Upper lobe of left lung (tissue), 6 donors: ENCODE measurements at regions not wholly inside any gene's neighbourhood (a gene's known extent, or its start where the extent isn't known, plus 50 kb on each side); places are given as distances from the start of the nearest gene placed in this dataset.
"Not testable (repeated sequence)": the region's sequence is repeated elsewhere in the genome, so short reads cannot be mapped to it uniquely, and the experiment has no call there.

Source experiments
- ATAC-seq, 2 donors: fragments of 200-7000 bp; cut with Tn5 transposase; one replicate each; pipeline ENCODE4 v1.9.1; 2022; ENCODE audit warnings: mild to moderate bottlenecking in 2 of 2, moderate library complexity in 2 of 2; ENCODE audit not compliant: low FRiP score in 2 of 2
- DNase-seq, 2 donors: peaks; one replicate each; pipeline ENCODE4 v3.0.0-alpha.2; 2019 to 2020
- H3K27ac ChIP-seq, 4 donors: fragments of 200-600 bp; sonication (generic); one replicate each; pipeline ENCODE4 v1.5.1; 2016 to 2019
- H3K27me3 ChIP-seq, 4 donors: fragments of 200-600 bp; sonication (generic); one replicate each; pipeline ENCODE4 v1.5.1; 2017 to 2019
- H3K36me3 ChIP-seq, 4 donors: fragments of 200-600 bp; sonication (generic); one replicate each; pipeline ENCODE4 v1.5.1; 2016 to 2019
- H3K4me1 ChIP-seq, 4 donors: fragments of 200-600 bp; sonication (generic); one replicate each; pipeline ENCODE4 v1.5.1; 2018 to 2019
- H3K4me3 ChIP-seq, 4 donors: fragments of 200-600 bp; sonication (generic); one replicate each; pipeline ENCODE4 v1.5.1; 2017 to 2019; ENCODE audit warnings: mild to moderate bottlenecking in 2 of 4, moderate library complexity in 1 of 4
- H3K9me3 ChIP-seq, 4 donors: fragments of 200-600 bp; sonication (generic); one replicate each; pipeline ENCODE4 v1.5.1; 2018 to 2019
- WGBS, 2 donors: methylation state at CpG; one replicate each; pipeline ENCODE4 v1.1.5; 2017 to 2018; 5-methylcytosine and 5-hydroxymethylcytosine counted together
- donor health status: DM: no; HTN: no; CAD: no; lungs with moderate emphysema.
- donor health status: DM: no; HTN: yes; CAD: no; lungs with severe emphysema.

DNA sequence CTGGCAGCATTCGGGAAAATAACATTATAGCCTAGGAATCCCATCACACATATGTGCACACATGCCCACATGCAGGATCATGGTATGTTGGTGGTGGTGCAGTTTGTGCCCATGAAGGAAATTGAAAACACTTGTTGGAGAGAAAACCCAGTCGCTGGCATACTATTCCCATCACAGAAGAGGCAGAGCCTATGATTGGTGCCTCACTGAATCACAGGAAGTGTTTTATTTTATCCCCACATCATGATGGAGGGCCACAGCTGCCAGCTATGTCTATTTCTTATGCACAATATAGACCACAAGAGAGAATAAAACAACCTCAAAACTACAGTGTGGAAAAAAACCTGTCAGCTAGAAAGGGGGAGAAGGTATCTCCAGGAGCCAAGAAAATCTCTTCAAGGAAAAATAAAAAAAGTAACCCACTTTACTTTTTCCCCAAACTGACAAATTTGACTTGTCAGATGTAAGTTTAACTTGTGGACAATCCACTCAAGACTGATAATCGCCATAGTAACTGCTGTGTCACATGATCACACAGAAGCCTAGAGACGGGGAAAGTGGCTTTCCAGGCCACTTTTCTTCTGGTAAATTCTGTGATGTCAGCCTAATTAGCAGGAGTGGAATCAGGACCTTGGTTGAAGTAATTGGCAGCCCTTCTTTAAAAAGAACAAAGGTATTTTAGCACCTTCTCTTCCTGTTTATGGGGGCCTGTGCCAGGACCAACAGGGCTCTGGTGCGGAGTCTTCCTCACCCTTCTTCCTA lies 100.0 kb upstream of the PLGLB2 start:
- not testable (repeated sequence) for H3K27ac ChIP-seq, H3K4me1 ChIP-seq, H3K9me3 ChIP-seq, H3K4me3 ChIP-seq, ATAC-seq, H3K36me3 ChIP-seq, H3K27me3 ChIP-seq
- 0 to 28% methylated on average over 1 to 4 of the region's 5 CpGs for WGBS, 2 donors
- DNase-seq = peak in 1 of 2 donors; percentile 36

DNA sequence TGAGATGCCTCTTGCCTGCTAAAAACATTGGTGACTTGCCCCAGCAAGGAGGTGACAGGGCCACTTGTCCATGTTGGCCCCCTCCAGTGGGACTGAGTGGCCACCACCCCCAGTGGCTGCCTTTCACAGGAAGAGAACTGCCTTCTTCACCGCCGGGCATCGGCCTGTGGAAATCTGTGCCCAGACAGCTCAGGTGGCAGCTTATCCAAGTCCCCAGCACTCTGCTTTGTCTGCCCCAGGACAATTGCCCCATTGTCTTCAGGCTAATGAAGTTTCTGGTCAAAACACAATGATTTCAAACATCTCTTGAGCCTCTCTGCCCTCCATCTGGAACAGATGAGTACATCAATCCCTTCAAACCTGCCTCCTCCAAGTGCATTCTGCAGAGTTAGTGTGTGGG lies 99.1 kb upstream of the PLGLB2 start:
- not testable (repeated sequence) for ATAC-seq, DNase-seq
- no CpG with 5 or more reads among the region's 3 CpGs for WGBS, 2 donors

DNA sequence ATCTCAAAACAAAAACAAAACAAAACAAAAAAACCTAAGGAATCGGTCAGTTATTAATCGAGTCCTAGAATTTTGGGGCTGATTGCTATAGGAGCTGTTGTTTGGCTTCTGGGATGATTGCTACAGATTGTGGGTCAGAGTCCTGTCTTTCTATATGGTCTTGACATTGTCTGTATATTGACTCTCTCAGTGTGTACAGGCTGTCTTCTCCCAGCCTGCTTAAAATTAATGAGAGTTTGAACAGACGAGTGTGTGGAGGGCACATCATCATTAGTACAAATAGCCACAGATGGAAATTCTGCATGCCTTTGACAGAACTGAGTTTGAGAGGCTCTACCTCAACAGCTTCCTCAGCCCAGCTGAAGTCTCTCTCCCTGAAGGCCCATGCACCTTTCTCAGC lies 98.0 kb upstream of the PLGLB2 start:
- not testable (repeated sequence) for H3K27ac ChIP-seq, ATAC-seq

More for the DNA sequence above, 99.1 kb upstream of the PLGLB2 start:
- H3K36me3 ChIP-seq, H3K9me3 ChIP-seq, H3K4me1 ChIP-seq, H3K27me3 ChIP-seq, H3K27ac ChIP-seq, H3K4me3 ChIP-seq: not testable (repeated sequence)

DNA sequence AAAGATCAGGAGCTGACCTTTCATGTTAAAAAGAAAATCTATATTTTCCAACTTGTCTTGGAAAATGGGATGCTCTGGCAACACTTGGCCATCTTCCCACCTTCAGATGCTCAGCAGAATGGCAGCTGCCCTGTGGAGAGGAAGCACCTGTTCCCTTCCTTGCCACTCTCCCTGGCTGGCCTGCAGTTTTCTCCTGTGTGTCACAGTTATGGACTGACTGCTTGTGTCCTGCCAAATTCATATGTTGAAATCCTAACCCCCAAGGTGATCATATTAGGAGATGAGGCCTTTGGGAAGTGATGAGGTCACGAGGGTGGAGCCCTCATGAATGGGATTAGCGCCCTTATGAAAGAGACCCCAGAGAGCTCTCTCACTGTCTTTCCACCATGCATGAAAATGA lies 97.0 kb upstream of the PLGLB2 start:
- WGBS, 2 donors = no CpG with 5 or more reads among the region's 2 CpGs
- not testable (repeated sequence) for ATAC-seq, H3K4me3 ChIP-seq, H3K36me3 ChIP-seq, H3K4me1 ChIP-seq, DNase-seq, H3K27me3 ChIP-seq, H3K9me3 ChIP-seq, H3K27ac ChIP-seq

More for the DNA sequence above, 98.0 kb upstream of the PLGLB2 start:
- H3K4me1 ChIP-seq, H3K9me3 ChIP-seq, DNase-seq, H3K4me3 ChIP-seq, H3K27me3 ChIP-seq, H3K36me3 ChIP-seq: not testable (repeated sequence)
- WGBS, 2 donors = 88 to 95% methylated on average over 3 of the region's 3 CpGs

DNA sequence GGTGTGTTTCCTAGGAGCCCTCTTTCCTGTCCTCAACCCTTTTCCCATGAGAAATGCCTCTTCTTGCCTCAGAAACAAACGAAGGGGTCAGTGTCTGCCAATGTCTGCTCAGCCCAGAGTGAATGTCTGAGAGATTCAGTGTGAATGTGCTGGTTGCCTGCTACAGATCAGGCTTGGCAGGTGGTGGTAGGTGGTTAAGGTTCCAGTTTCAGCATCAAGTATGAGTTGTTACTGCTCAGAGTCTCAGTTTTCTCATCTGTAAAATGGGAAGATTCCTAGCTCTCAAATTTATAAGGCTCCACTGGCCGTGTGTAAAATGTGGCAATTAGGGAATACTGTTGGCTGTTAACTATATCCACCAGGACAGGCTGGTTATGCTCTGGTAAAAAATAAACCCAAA lies 96.3 kb upstream of the PLGLB2 start:
- H3K27ac ChIP-seq, H3K4me1 ChIP-seq, H3K4me3 ChIP-seq, DNase-seq, H3K9me3 ChIP-seq, H3K36me3 ChIP-seq, ATAC-seq, H3K27me3 ChIP-seq: not testable (repeated sequence)
- WGBS, 2 donors = 90 to 98% methylated on average over 2 of the region's 2 CpGs

DNA sequence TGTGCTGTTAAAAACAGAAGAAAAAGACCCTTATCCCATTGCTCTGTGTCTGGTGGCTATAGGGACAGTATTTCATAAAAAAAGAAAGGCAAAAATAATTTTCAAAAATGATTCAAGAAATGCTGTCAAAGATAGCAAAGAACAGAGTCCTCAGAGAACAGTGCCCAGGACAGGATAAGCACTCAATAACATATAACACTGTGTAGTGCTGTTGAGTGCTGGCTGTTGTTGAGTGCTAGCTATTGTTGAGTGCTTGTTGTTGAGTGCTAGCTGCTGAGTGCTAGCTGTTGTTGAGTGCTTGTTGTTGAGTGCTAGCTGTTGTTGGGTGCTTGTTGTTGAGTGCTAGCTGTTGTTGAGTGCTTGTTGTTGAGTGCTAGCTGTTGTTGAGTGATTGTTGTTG lies 94.5 kb upstream of the PLGLB2 start:
- ATAC-seq = not testable (repeated sequence)

DNA sequence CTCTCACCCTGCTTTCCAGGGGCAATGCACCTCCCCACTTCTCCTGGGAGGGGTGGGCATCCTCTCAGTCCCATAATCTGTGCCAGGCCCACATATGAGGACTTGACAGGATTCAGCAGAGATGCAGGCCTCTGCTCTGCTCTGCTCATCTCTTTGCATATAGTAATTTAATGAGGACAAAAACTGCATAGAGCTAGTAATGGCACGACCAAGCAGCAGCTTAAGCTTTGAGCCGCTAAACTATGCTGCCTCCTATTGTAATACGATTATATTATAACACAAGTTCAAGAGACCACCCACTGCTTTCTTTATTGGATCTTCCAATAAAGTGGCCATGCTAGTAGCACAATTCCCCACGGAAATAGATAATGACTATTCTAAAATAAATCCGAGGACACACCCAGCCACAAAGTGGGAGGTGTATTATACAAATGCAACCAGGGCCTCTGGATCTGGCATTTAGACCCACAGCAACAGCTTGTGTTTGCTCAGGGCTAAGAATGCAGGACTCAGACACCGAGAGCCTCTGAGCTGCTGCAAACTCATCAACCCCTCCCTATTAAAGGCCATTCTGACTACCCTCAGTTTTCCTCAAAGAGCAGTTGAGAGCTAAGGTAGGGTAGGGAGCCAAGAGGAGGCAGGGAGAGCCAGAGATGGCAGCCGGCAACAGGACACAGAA lies 93.6 kb upstream of the PLGLB2 start:
- not testable (repeated sequence) for H3K36me3 ChIP-seq, H3K9me3 ChIP-seq, H3K27ac ChIP-seq, H3K27me3 ChIP-seq, DNase-seq, H3K4me1 ChIP-seq, ATAC-seq, H3K4me3 ChIP-seq
- WGBS, 2 donors = 73% methylated on average over 5 to 6 of the region's 7 CpGs

More for the DNA sequence above, 94.5 kb upstream of the PLGLB2 start:
- H3K4me1 ChIP-seq, H3K4me3 ChIP-seq, H3K27me3 ChIP-seq, H3K36me3 ChIP-seq, H3K27ac ChIP-seq, H3K9me3 ChIP-seq, DNase-seq: not testable (repeated sequence)

DNA sequence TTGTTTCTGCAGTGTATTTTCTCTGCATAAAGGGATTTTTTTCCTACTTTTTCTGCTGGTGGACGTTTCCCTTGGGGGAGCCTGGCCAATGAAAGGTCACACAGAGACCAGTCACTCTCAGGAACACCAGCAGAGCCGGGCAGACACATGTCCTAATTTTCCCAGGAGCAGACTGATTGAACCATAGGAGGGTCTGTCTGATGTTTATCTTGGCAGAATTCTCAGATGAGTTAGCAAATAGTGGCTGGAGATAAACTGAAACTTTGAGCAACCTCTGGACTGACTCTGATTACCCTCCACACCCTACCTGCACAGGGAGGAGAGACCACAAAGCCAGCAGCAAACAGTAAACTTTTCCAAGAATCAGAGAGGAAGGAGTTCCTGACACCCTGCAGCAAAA lies 90.0 kb upstream of the PLGLB2 start:
- H3K4me1 ChIP-seq, H3K27me3 ChIP-seq, ATAC-seq, H3K4me3 ChIP-seq, DNase-seq, H3K9me3 ChIP-seq, H3K36me3 ChIP-seq, H3K27ac ChIP-seq: not testable (repeated sequence)
- WGBS, 2 donors = 57 to 64% methylated on average over 2 of the region's 2 CpGs

DNA sequence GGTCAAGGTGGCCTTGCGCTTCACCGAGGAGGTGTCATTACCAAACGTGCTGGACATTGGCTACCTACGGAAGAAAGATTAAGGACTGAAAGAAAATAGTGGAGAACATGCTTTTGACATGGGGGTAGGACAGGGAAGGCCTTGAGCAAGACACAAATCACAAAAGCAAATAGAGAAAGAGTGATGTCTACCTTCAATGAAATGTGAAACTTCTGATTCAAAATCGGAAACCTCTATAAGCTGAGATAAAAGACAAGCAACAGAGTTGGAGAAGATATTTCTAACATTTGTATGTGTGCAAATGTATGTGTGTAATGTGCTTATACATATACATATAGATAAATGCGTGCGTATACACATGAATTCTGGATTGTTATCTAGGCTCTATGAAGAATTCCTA lies 89.5 kb upstream of the PLGLB2 start:
- not testable (repeated sequence) for H3K27me3 ChIP-seq, H3K27ac ChIP-seq, H3K36me3 ChIP-seq, DNase-seq, H3K9me3 ChIP-seq, H3K4me3 ChIP-seq, ATAC-seq, H3K4me1 ChIP-seq
- no CpG with 5 or more reads among the region's 7 CpGs for WGBS, 2 donors

DNA sequence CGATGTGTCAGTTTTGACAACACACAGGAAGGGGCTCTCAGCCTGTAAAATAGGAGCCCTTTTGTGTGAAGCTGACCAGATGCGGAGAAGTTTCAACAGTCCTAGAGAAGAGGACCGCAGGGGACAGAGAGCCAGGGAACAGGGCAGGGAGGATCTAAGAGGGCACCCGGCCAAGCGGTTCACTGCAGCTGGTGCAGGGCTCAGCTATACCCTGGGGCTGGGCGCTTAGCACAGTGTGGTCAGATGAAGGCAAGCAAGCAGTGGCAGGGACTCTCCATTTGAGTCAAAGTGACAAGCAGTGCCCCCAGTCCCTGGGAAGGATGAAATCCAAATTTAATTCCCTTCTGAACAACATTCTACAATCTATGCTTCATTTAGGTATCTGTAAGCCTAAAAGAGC lies 88.9 kb upstream of the PLGLB2 start:
- H3K4me3 ChIP-seq, ATAC-seq, H3K27me3 ChIP-seq, H3K9me3 ChIP-seq, H3K36me3 ChIP-seq, H3K27ac ChIP-seq, DNase-seq, H3K4me1 ChIP-seq: not testable (repeated sequence)
- WGBS, 2 donors = 85 to 88% methylated on average over 6 of the region's 6 CpGs

DNA sequence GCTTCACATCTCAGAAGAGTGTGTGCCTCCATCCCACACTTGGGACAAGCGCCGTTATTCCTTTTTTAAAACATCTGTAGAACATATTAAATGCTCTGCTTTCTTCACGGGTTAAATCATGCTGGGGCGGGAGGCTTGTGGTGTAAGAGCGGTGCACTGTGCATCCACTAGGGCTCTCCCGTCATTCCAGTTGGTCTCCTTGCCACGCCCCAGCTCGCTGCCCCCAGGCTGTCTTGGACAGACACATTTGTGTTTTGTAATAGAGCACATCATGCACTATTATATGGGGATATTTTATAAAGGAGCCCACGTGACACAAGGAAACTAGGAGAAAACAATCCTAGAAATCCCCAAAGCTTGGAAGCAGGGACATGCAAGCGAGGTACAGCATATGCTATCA lies 87.7 kb upstream of the PLGLB2 start:
- H3K27me3 ChIP-seq, H3K4me1 ChIP-seq, H3K36me3 ChIP-seq, H3K27ac ChIP-seq, ATAC-seq, H3K4me3 ChIP-seq, H3K9me3 ChIP-seq, DNase-seq: not testable (repeated sequence)
- 85 to 94% methylated on average over 8 of the region's 10 CpGs for WGBS, 2 donors

DNA sequence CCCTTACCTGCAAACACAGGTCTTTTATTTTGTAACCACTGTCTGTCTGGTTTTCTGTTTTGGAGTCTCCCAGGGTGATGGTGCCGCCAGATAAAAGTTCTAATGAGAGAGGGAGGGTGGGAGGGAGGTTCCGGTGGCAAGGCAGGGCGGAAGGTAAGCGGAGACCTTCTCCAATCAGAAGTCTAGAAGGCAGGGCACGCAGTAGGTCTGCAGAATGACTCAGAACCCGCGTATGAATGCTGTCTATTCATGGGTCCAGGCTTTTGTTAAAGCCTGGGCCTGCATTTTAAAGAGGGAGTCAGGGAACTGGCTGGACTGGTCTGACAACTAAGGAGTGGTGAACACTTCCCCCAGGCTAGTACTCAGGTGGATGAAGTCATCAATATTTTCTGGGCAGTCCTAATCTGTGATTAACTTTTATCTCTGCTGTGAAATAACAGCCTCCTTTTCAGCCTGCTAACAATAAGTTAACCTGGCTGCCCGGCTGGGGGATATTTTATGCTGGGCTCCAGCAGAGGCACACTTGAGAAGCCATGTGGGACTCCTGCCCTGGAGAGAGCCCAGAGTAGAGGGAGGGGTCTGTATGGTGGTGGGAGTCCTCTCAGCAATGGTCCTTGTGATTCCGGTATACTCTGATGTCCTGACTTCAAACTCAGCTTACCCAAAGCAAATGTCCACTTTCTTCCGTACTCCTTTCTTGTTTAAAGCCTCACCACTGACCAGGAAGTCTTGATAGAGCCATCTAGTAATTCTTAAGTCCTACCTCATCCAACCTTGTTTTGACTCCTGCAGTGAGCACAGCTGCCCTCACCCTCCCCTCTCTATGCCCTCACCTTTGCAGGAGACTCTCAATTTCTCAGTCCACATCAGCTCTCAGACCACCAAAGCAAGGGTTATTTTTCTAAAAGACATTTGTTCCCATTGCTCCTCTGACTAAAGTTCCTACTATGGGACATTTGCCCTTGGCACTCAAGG lies 85.3 kb upstream of the PLGLB2 start:
- not testable (repeated sequence) for H3K9me3 ChIP-seq, H3K4me1 ChIP-seq, H3K27ac ChIP-seq, H3K4me3 ChIP-seq, H3K27me3 ChIP-seq, H3K36me3 ChIP-seq
- DNase-seq = peak in 1 of 2 donors; percentile 35
- ATAC-seq = peak; percentile 46 to 86
- WGBS, 2 donors = 64 to 74% methylated on average over 9 of the region's 10 CpGs

- not testable (repeated sequence) for H3K27ac ChIP-seq, H3K36me3 ChIP-seq, H3K4me1 ChIP-seq, H3K9me3 ChIP-seq, H3K27me3 ChIP-seq, DNase-seq, H3K4me3 ChIP-seq
- peak in 1 of 2 donors; percentile 60 for ATAC-seq
These were observed 84.5 kb upstream of the PLGLB2 start for GRCh38 chr2:87663347-87663746.
